Thymus (tissue), 11 donors: ENCODE measurements at regions not wholly inside any gene's neighbourhood (a gene's known extent, or its start where the extent isn't known, plus 50 kb on each side); places are given as distances from the start of the nearest gene placed in this dataset.

Experiments
- DNase-seq, 9 donors: peaks; one replicate each; pipeline ENCODE4 v3.0.0-alpha.2; 2013; ENCODE audit warnings: low spot score in 9 of 9, low read depth in 6 of 9, missing footprints in 1 of 9
- H3K27ac ChIP-seq, 2 donors: one replicate each; pipeline ENCODE4 v1.5.1; 2013; ENCODE audit warnings: control low read depth in 1 of 2, low read depth in 1 of 2, low read length in 1 of 2, mild to moderate bottlenecking in 1 of 2, moderate library complexity in 1 of 2
- H3K27me3 ChIP-seq, 2 donors: one replicate each; pipeline ENCODE4 v1.5.1; 2013; ENCODE audit warnings: low read length in 1 of 2; ENCODE audit not compliant: control insufficient read depth in 2 of 2, insufficient read depth in 1 of 2
- H3K36me3 ChIP-seq, 2 donors: one replicate each; pipeline ENCODE4 v1.5.1; 2013; ENCODE audit warnings: low read length in 1 of 2, mild to moderate bottlenecking in 1 of 2, moderate library complexity in 1 of 2; ENCODE audit not compliant: control insufficient read depth in 2 of 2, insufficient read depth in 2 of 2
- H3K4me1 ChIP-seq, 2 donors: one replicate each; pipeline ENCODE4 v1.5.1; 2013; ENCODE audit warnings: low read length in 2 of 2; ENCODE audit not compliant: control insufficient read depth in 2 of 2, insufficient read depth in 2 of 2
- H3K4me3 ChIP-seq, 2 donors: one replicate each; pipeline ENCODE4 v1.5.1; 2013; ENCODE audit warnings: low read length in 2 of 2, control low read depth in 1 of 2, mild to moderate bottlenecking in 1 of 2
- H3K9me3 ChIP-seq, 2 donors: one replicate each; pipeline ENCODE4 v1.5.1; 2013; ENCODE audit warnings: low read length in 1 of 2, mild to moderate bottlenecking in 1 of 2; ENCODE audit not compliant: control insufficient read depth in 2 of 2, insufficient read depth in 1 of 2
- WGBS: extraction: QIAGEN DNeasy Blood & Tissue Kit; methylation state at CpG from one replicate; pipeline ENCODE4 v1.1.7; 2013; 5-methylcytosine and 5-hydroxymethylcytosine counted together
- donor health status: healthy.

DNA sequence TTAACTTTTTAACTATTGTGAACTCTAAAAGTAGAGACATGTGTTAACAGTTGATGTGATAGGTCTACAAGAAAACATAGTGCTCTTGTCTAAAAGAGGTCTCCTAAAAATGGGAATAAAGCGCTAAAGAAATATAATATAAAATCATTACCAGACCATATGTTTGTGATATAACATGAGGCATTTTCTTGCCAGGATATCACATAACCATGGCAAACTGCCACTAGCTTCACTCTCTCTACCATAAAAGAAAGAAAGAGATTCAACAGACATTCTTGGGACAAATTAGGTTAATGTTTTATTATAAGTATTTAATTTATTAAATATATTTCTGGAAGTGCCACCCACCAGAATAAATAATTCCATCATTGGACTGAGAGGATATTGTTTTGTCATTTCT lies 115.0 kb downstream of the TMEM26 start:
- no peak overlapping the region for H3K27ac ChIP-seq
- H3K4me1 ChIP-seq: peaks cover 0 to 5% of the 10 kb centered on the region in 2 donors
- no peak for DNase-seq
- no peaks in the 10 kb centered on the region for H3K36me3 ChIP-seq
- no peaks in the 10 kb centered on the region for H3K27me3 ChIP-seq
- 100% methylated on average over 1 of the region's 1 CpG for WGBS
- no peak overlapping the region for H3K4me3 ChIP-seq
- no peaks in the 10 kb centered on the region for H3K9me3 ChIP-seq

DNA sequence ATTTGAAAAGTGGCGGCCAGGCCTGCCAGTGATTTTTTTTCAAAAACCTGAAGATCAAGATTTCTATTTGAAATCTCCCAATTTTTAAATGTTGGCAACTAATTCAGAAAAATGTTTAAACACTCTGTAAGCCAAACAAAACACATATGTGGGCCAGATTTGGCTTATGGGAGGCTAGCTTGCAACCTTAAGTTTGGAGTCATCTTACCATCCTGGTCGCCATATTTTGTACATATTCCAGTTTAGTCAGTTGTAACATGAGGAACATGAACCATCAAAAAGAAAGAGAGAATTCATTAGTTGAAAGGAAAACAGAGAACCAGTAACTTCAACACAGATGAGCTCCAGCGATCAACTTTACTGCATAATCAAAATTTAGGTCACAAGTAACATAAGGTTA lies 115.4 kb downstream of the TMEM26 start:
- Histone ChIP-seq H3K4me3 (no peak overlapping the region), H3K36me3 (no peaks in the 10 kb centered on the region), H3K27ac (no peak overlapping the region), H3K9me3 (no peaks in the 10 kb centered on the region), H3K4me1 (peaks cover 0 to 2% of the 10 kb centered on the region in 2 donors), H3K27me3 (no peaks in the 10 kb centered on the region)
- no peak for DNase-seq
- WGBS: 97% methylated on average over 3 of the region's 3 CpGs

DNA sequence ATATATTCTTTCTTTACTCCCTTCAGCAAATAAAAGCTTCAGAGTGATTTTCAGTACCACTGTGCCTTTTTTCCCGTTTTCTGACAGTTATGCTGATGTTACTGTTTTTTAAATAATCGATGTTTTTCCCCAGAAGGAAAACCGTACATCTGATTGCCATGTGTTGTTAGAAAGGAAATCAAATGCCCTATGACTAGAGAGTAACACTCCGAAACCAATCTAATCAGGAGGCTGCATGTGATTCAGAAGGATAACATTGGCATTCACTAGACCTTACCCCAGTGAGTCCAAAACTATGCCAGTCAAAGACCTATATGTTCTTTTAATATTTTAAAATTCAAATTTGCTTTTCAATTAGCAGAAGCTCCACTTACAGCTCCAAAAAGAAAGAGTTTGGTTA lies 116.3 kb downstream of the TMEM26 start:
- H3K4me3 ChIP-seq: no peak overlapping the region
- H3K27me3 ChIP-seq: no peaks in the 10 kb centered on the region
- H3K4me1 ChIP-seq: no peaks in the 10 kb centered on the region
- no peak overlapping the region for H3K27ac ChIP-seq
- DNase-seq: no peak
- no peaks in the 10 kb centered on the region for H3K36me3 ChIP-seq
- no peaks in the 10 kb centered on the region for H3K9me3 ChIP-seq
- 98% methylated on average over 4 of the region's 4 CpGs for WGBS

DNA sequence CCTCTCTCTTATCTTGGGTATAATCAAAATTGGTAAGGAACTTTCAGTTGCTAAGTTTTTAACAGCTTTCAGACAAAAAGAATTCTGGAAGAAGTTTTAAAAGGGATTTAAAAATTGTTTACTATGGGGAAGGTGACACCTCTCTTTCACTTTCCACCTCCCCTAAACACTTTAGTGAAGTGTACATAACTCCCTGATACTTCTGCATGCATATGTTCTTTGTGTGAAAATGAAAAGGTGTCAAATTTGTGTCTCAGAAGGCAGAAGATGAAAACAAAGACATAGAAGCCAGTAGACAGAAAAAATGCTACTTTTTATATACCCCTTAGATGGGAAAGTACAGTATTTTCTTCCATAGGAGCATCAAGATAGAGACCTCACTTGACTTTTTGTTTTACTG lies 117.8 kb downstream of the TMEM26 start:
- no peak for DNase-seq
- Histone ChIP-seq H3K27me3 (no peaks in the 10 kb centered on the region), H3K36me3 (no peaks in the 10 kb centered on the region), H3K9me3 (no peaks in the 10 kb centered on the region), H3K27ac (no peak overlapping the region), H3K4me3 (no peak overlapping the region), H3K4me1 (no peaks in the 10 kb centered on the region)

DNA sequence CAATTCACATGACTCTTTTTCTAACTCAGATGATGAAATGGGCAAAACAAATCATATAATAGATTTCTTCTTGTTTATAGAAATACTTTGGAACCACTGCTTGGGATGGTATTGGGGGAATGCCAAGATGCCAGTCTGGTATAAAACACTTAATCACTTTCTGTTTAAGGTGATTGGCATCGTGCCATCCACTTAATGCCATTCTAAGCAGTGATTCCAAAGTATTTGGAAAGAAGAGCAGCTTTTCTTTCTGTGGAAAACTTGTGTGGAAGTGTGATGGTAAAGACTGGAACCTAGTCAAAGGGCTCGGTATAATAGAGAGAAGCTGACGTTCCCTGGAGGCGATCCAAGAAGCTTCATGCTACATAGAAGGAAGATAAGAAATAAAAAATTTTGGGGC lies 120.6 kb downstream of the TMEM26 start:
- no peak for DNase-seq
- no peaks in the 10 kb centered on the region for H3K27me3 ChIP-seq
- no peaks in the 10 kb centered on the region for H3K36me3 ChIP-seq
- WGBS: 96% methylated on average over 4 of the region's 4 CpGs
- H3K9me3 ChIP-seq: no peaks in the 10 kb centered on the region
- H3K4me3 ChIP-seq: no peak overlapping the region
- no peaks in the 10 kb centered on the region for H3K4me1 ChIP-seq
- H3K27ac ChIP-seq: no peak overlapping the region

DNA sequence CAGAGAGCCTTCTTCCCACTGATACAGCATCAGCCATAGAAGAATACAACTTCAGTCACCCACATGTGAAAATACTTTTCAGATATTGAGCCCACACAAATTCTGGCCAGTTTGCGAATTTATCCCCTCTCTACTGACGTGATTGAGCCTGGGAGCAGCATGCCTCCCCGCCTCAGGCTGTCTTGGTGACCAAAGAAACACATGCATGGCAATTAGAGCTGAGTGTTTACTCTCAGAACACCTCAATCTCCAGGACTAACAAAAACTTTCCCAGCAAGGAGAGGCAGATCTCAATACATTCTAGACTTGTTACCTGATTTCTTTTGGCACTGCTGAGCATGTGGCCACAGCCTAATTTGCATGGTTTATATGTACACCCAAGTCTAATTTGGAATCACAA lies 122.5 kb downstream of the TMEM26 start:
- 91% methylated on average over 3 of the region's 3 CpGs for WGBS
- Histone ChIP-seq H3K27ac (no peak overlapping the region), H3K36me3 (no peaks in the 10 kb centered on the region), H3K4me3 (no peak overlapping the region), H3K4me1 (no peaks in the 10 kb centered on the region), H3K27me3 (no peaks in the 10 kb centered on the region), H3K9me3 (no peaks in the 10 kb centered on the region)
- DNase-seq: no peak

DNA sequence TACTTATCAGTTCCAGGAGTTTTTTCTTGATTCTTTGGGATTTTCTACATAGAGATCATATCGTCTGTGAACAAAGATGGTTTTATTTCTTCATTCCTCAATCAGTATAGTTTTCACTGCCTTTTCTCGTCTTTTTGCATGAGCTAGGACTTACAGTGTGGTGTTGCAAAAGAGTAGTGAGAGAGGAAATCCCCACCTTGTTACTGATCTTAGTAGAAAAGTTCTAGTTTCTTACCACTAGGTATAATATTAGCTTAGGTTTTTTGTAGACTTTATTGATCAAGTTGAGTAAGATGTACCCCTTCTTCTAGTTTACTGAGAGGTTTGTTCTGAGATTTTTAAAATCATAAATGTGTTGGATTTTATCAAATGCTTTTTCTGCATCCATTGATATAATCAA lies 123.3 kb downstream of the TMEM26 start:
- WGBS: 98% methylated on average over 2 of the region's 2 CpGs
- Histone ChIP-seq H3K4me3 (no peak overlapping the region), H3K4me1 (no peaks in the 10 kb centered on the region), H3K27me3 (no peaks in the 10 kb centered on the region), H3K9me3 (no peaks in the 10 kb centered on the region), H3K27ac (no peak overlapping the region), H3K36me3 (no peaks in the 10 kb centered on the region)
- DNase-seq: no peak

DNA sequence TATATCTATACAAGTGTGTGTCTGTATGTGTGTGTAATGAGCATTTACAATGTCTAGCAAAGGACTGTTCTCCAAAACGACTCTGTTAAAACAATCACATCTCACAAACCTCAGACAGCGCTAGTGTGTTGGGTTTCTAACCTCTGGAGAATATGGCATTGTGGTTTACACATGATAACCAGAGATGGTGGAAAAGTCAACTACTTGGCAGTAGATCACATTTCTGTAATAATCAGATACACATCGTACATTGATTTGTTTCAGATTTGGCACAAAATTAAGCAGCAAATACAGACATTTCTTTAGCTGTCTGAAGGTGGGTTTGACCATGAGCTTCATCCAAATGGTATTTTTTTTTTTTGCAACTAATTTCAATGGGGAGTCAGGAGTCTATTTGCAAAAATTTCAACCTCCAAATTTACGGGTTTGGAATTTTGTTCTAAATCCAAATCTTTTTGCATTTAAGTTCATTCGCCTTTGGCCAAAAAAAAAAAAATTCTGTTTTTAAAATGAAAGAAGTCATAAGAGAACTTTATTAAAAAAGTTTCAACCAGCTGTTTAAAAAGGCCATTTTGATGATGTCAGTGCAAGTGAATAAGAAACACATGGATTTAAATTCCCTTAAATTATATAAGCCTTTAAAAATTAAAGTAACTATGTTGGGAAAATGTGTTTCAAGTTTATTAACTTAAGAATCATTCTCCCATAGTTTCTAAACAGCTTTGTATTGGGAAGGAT lies 127.8 kb downstream of the TMEM26 start:
- no peaks in the 10 kb centered on the region for H3K9me3 ChIP-seq
- WGBS: 88% methylated on average over 5 of the region's 5 CpGs
- no peak for DNase-seq
- no peak overlapping the region for H3K27ac ChIP-seq
- no peaks in the 10 kb centered on the region for H3K36me3 ChIP-seq
- no peak overlapping the region for H3K4me3 ChIP-seq
- no peaks in the 10 kb centered on the region for H3K4me1 ChIP-seq
- no peaks in the 10 kb centered on the region for H3K27me3 ChIP-seq

DNA sequence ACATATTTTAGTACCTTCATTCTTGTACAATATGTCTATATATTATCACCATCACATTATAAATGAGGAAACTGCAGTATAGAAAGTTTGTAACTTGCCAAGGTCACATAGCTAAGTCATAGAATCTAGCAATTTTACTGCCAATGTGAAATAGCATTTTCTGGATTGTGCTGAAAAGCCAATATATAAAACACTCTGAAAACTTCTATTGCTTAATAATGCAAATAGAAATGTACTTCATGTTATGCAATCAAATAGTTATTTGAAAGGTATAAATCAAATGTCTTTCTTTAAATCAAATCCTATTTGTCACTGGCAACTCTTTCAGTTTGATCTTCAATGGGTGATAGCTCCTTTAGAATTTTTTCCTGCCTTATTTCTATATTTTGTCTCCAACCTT lies 129.5 kb downstream of the TMEM26 start:
- H3K9me3 ChIP-seq: no peaks in the 10 kb centered on the region
- H3K27ac ChIP-seq: no peak overlapping the region
- H3K36me3 ChIP-seq: no peaks in the 10 kb centered on the region
- H3K4me3 ChIP-seq: no peak overlapping the region
- H3K4me1 ChIP-seq: no peaks in the 10 kb centered on the region
- no peaks in the 10 kb centered on the region for H3K27me3 ChIP-seq
- DNase-seq: no peak
